Stimulated activated naive CD8-positive, alpha-beta T cell treated with anti-CD3 and anti-CD28 coated beads, Interleukin-15, Interleukin-2, amounts not matched to agents 100 ng/mL and 50 ng/mL, for 24 hours (primary cell): ENCODE measurements at regions not wholly inside any gene's neighbourhood (a gene's known extent, or its start where the extent isn't known, plus 50 kb on each side); places are given as distances from the start of the nearest gene placed in this dataset.
"Not testable (repeated sequence)": the region's sequence is repeated elsewhere in the genome, so short reads cannot be mapped to it uniquely, and the experiment has no call there.

Source experiments
- H3K27ac Mint-ChIP-seq: one replicate; pipeline ENCODE4 v1.8.0; 2021; ENCODE audit warnings: mild to moderate bottlenecking, mixed read lengths
- H3K27me3 Mint-ChIP-seq: one replicate; pipeline ENCODE4 v1.8.0; 2021; ENCODE audit warnings: mixed read lengths
- H3K36me3 Mint-ChIP-seq: one replicate; pipeline ENCODE4 v1.8.0; 2021; ENCODE audit warnings: low read depth, mixed read lengths
- H3K4me1 Mint-ChIP-seq: one replicate; pipeline ENCODE4 v1.8.0; 2021; ENCODE audit warnings: low read depth, mixed read lengths
- H3K4me3 Mint-ChIP-seq: one replicate; pipeline ENCODE4 v1.8.0; 2021; ENCODE audit warnings: mild to moderate bottlenecking, mixed read lengths
- H3K9me3 Mint-ChIP-seq: one replicate; pipeline ENCODE4 v1.8.0; 2021; ENCODE audit warnings: mixed read lengths

GRCh38 chr6:11961923-11962322 lies 50.2 kb upstream of the HIVEP1 start:
- Mint-ChIP-seq H3K27ac (no peak overlapping the region), H3K27me3 (no peaks in the 10 kb centered on the region), H3K36me3 (no peaks in the 10 kb centered on the region), H3K9me3 (no peaks in the 10 kb centered on the region), H3K4me1 (no peaks in the 10 kb centered on the region), H3K4me3 (no peak overlapping the region)

GRCh38 chr6:11960909-11961779 lies 51.0 kb upstream of the HIVEP1 start:
- Mint-ChIP-seq H3K9me3 (no peaks in the 10 kb centered on the region), H3K4me1 (no peaks in the 10 kb centered on the region), H3K27me3 (no peaks in the 10 kb centered on the region), H3K27ac (no peak overlapping the region), H3K4me3 (no peak overlapping the region), H3K36me3 (no peaks in the 10 kb centered on the region)

GRCh38 chr6:11956781-11957180 lies 55.3 kb upstream of the HIVEP1 start:
- Mint-ChIP-seq H3K4me3 (no peak overlapping the region), H3K9me3 (no peaks in the 10 kb centered on the region), H3K27me3 (peaks cover 4% of the 10 kb centered on the region), H3K36me3 (no peaks in the 10 kb centered on the region), H3K4me1 (no peaks in the 10 kb centered on the region), H3K27ac (no peak overlapping the region)

- Mint-ChIP-seq H3K9me3 (no peaks in the 10 kb centered on the region), H3K27me3 (peaks cover 4% of the 10 kb centered on the region), H3K4me3 (no peak overlapping the region), H3K27ac (no peak overlapping the region), H3K4me1 (no peaks in the 10 kb centered on the region), H3K36me3 (no peaks in the 10 kb centered on the region)
Measured at GRCh38 chr6:11953641-11954040, 58.5 kb upstream of the HIVEP1 start.

GRCh38 chr6:11952316-11952715 lies 59.8 kb upstream of the HIVEP1 start:
- Mint-ChIP-seq H3K4me1 (no peaks in the 10 kb centered on the region), H3K36me3 (no peaks in the 10 kb centered on the region), H3K27ac (no peak overlapping the region), H3K27me3 (peaks cover 4% of the 10 kb centered on the region), H3K4me3 (no peak overlapping the region), H3K9me3 (no peaks in the 10 kb centered on the region)

GRCh38 chr6:11951868-11952267 lies 60.2 kb upstream of the HIVEP1 start:
- H3K4me1 Mint-ChIP-seq = no peaks in the 10 kb centered on the region
- no peak overlapping the region for H3K27ac Mint-ChIP-seq
- no peaks in the 10 kb centered on the region for H3K9me3 Mint-ChIP-seq
- H3K27me3 Mint-ChIP-seq = peaks cover 4% of the 10 kb centered on the region
- H3K36me3 Mint-ChIP-seq = no peaks in the 10 kb centered on the region
- H3K4me3 Mint-ChIP-seq = no peak overlapping the region

- Mint-ChIP-seq H3K4me1 (no peaks in the 10 kb centered on the region), H3K36me3 (no peaks in the 10 kb centered on the region), H3K27ac (no peak overlapping the region), H3K27me3 (peaks cover 4% of the 10 kb centered on the region), H3K9me3 (no peaks in the 10 kb centered on the region), H3K4me3 (no peak overlapping the region)
Measured at GRCh38 chr6:11950109-11950508, 62.0 kb upstream of the HIVEP1 start.

- H3K9me3 Mint-ChIP-seq = no peaks in the 10 kb centered on the region
- H3K4me1 Mint-ChIP-seq = no peaks in the 10 kb centered on the region
- H3K27me3 Mint-ChIP-seq = peaks cover 4% of the 10 kb centered on the region
- no peak overlapping the region for H3K27ac Mint-ChIP-seq
- no peaks in the 10 kb centered on the region for H3K36me3 Mint-ChIP-seq
- no peak overlapping the region for H3K4me3 Mint-ChIP-seq
Measured at GRCh38 chr6:11947575-11947974, 64.5 kb upstream of the HIVEP1 start.

- Mint-ChIP-seq H3K4me3 (no peak overlapping the region), H3K27me3 (no peaks in the 10 kb centered on the region), H3K36me3 (no peaks in the 10 kb centered on the region), H3K9me3 (no peaks in the 10 kb centered on the region), H3K27ac (no peak overlapping the region), H3K4me1 (no peaks in the 10 kb centered on the region)
Measured at GRCh38 chr6:11947063-11947462, 65.0 kb upstream of the HIVEP1 start.

- H3K4me3 Mint-ChIP-seq = no peak overlapping the region
- no peaks in the 10 kb centered on the region for H3K9me3 Mint-ChIP-seq
- no peak overlapping the region for H3K27ac Mint-ChIP-seq
- no peaks in the 10 kb centered on the region for H3K27me3 Mint-ChIP-seq
- H3K36me3 Mint-ChIP-seq = no peaks in the 10 kb centered on the region
- H3K4me1 Mint-ChIP-seq = no peaks in the 10 kb centered on the region
Measured at GRCh38 chr6:11944111-11944510, 68.0 kb upstream of the HIVEP1 start.

GRCh38 chr6:11943060-11943459 lies 69.1 kb upstream of the HIVEP1 start:
- Mint-ChIP-seq H3K9me3 (no peaks in the 10 kb centered on the region), H3K4me1 (no peaks in the 10 kb centered on the region), H3K27me3 (no peaks in the 10 kb centered on the region), H3K27ac (no peak overlapping the region), H3K36me3 (no peaks in the 10 kb centered on the region), H3K4me3 (no peak overlapping the region)

GRCh38 chr6:11942185-11942864 lies 69.8 kb upstream of the HIVEP1 start:
- H3K27me3 Mint-ChIP-seq = no peaks in the 10 kb centered on the region
- H3K27ac Mint-ChIP-seq = no peak overlapping the region
- no peaks in the 10 kb centered on the region for H3K36me3 Mint-ChIP-seq
- no peaks in the 10 kb centered on the region for H3K9me3 Mint-ChIP-seq
- no peak overlapping the region for H3K4me3 Mint-ChIP-seq
- H3K4me1 Mint-ChIP-seq = no peaks in the 10 kb centered on the region

- H3K4me1 Mint-ChIP-seq, H3K4me3 Mint-ChIP-seq, H3K27ac Mint-ChIP-seq, H3K27me3 Mint-ChIP-seq, H3K9me3 Mint-ChIP-seq, H3K36me3 Mint-ChIP-seq: not testable (repeated sequence)
Measured at GRCh38 chr6:11940532-11941166, 71.5 kb upstream of the HIVEP1 start.

GRCh38 chr6:11938285-11938890 lies 73.7 kb upstream of the HIVEP1 start:
- Mint-ChIP-seq H3K27ac (no peak overlapping the region), H3K36me3 (no peaks in the 10 kb centered on the region), H3K9me3 (peaks cover 5% of the 10 kb centered on the region), H3K4me3 (no peak overlapping the region), H3K4me1 (no peaks in the 10 kb centered on the region), H3K27me3 (no peaks in the 10 kb centered on the region)

- H3K27ac Mint-ChIP-seq = no peak overlapping the region
- H3K36me3 Mint-ChIP-seq = no peaks in the 10 kb centered on the region
- H3K4me1 Mint-ChIP-seq = peaks cover 6% of the 10 kb centered on the region
- H3K27me3 Mint-ChIP-seq = no peaks in the 10 kb centered on the region
- peaks cover 5% of the 10 kb centered on the region for H3K9me3 Mint-ChIP-seq
- no peak overlapping the region for H3K4me3 Mint-ChIP-seq
Measured at GRCh38 chr6:11934638-11935037, 77.5 kb upstream of the HIVEP1 start.
